ENCODE measurements at regions not wholly inside any gene's neighbourhood (a gene's known extent, or its start where the extent isn't known, plus 50 kb on each side); places are given as distances from the start of the nearest gene placed in this dataset.
"Not testable (repeated sequence)": the region's sequence is repeated elsewhere in the genome, so short reads cannot be mapped to it uniquely, and the experiment has no call there.

DNA sequence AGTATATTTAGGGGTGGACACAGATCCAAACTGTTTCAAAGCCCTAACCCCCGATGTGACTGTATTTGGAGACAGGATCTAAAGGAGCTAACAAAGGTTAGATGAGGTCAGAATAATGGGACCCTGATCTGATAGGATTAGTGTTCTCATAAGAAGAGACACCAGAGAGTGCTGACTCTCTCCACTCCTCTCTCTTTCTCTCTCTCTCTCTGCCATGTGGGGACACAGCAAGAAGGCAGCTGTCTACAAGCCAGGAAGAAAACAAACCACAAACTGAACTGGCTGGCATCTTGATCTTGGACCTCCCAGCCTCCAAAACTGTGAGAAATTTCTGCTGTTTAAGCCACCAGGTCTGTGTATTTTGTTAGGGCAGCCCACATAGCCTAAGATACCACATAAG lies 84.7 kb upstream of the KDM7A start:
- peaks cover 9% of the 10 kb centered on the region for H3K9me3 Mint-ChIP-seq
- H3K4me3 Mint-ChIP-seq: no peak overlapping the region
- TF ChIP-seq, protein P1, sequence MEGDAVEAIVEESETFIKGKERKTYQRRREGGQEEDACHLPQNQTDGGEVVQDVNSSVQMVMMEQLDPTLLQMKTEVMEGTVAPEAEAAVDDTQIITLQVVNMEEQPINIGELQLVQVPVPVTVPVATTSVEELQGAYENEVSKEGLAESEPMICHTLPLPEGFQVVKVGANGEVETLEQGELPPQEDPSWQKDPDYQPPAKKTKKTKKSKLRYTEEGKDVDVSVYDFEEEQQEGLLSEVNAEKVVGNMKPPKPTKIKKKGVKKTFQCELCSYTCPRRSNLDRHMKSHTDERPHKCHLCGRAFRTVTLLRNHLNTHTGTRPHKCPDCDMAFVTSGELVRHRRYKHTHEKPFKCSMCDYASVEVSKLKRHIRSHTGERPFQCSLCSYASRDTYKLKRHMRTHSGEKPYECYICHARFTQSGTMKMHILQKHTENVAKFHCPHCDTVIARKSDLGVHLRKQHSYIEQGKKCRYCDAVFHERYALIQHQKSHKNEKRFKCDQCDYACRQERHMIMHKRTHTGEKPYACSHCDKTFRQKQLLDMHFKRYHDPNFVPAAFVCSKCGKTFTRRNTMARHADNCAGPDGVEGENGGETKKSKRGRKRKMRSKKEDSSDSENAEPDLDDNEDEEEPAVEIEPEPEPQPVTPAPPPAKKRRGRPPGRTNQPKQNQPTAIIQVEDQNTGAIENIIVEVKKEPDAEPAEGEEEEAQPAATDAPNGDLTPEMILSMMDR (IDR thresholded peaks at IDR 0.05): no peak
- H3K27ac Mint-ChIP-seq: no peak overlapping the region
- DNase-seq: no peak
- peaks cover 35% of the 10 kb centered on the region for H3K27me3 Mint-ChIP-seq (ENCODE audit: insufficient read depth)
- peaks cover 4% of the 10 kb centered on the region; the same call in 1 of the 2 replicates for H3K36me3 Mint-ChIP-seq (ENCODE audit: low read depth)
- H3K4me1 Mint-ChIP-seq (ENCODE audit: low read depth): no peaks in the 10 kb centered on the region

DNA sequence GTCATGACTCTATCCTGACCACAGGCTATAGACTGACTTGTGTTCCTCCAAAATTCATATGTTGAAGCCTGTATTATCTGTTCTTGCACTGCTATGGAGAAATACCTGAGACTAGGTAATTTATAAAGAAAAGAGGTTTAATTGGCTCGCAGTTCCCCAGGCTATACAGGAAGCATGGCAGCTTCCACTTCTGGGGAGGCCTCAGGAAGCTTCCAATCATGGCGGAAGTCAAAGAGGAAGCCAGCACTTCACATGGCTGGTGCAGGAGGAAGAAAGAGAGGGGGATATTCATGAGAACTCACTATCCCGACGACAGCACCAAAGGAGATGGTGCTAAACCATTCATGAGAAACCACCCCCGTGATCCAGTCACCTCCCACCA lies 84.3 kb upstream of the KDM7A start:
- H3K27me3 Mint-ChIP-seq (ENCODE audit: insufficient read depth): peaks cover 35% of the 10 kb centered on the region
- no peak overlapping the region for H3K27ac Mint-ChIP-seq
- DNase-seq: no peak
- TF ChIP-seq, protein P1 (IDR thresholded peaks at IDR 0.05): no peak
- H3K36me3 Mint-ChIP-seq (ENCODE audit: low read depth): peaks cover 4% of the 10 kb centered on the region; the same call in 1 of the 2 replicates
- no peaks in the 10 kb centered on the region for H3K4me1 Mint-ChIP-seq (ENCODE audit: low read depth)
- H3K4me3 Mint-ChIP-seq: no peak overlapping the region
- peaks cover 9% of the 10 kb centered on the region for H3K9me3 Mint-ChIP-seq

DNA sequence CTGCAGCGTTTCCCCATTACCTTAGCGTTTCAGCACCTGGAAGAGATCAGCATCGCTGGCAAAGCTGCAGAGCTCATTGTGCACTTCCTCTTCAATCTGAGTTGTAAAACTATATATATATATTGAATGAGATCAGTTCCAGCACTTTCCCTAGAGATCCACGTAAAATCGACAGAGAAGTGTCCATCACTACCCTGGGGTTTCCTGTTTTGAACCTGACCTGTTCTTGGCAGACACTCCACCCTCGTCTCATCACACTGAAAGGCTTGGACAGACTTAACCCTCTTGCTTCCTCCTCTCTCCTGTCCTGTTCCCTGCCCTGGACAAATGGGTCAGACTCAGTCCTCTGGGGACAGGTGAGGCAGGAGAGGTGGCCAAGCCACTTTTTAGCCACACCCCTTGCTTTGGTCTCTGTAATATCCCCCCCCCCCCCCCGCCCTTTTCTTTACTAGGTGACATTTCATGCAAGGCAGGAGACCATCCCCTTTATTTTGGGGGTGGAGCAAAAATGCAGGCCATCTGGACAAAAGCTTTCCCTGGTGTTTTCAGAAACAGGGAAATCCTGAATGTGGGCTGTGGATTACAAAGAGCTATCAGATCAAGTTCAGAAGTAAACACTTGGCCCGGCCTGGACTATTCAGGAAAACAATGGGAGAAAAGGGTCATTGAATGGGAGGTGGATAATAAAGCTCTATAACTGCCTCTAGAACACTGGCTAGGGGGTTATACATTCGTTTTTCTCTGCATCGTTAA lies 83.7 kb upstream of the KDM7A start:
- H3K27ac Mint-ChIP-seq: no peak overlapping the region
- DNase-seq: no peak
- peaks cover 9% of the 10 kb centered on the region for H3K9me3 Mint-ChIP-seq
- peaks cover 35% of the 10 kb centered on the region for H3K27me3 Mint-ChIP-seq (ENCODE audit: insufficient read depth)
- H3K4me1 Mint-ChIP-seq (ENCODE audit: low read depth): no peaks in the 10 kb centered on the region
- H3K36me3 Mint-ChIP-seq (ENCODE audit: low read depth): peaks cover 4% of the 10 kb centered on the region; the same call in 1 of the 2 replicates
- no peak overlapping the region for H3K4me3 Mint-ChIP-seq
- TF ChIP-seq, protein P1 (IDR thresholded peaks at IDR 0.05): no peak

DNA sequence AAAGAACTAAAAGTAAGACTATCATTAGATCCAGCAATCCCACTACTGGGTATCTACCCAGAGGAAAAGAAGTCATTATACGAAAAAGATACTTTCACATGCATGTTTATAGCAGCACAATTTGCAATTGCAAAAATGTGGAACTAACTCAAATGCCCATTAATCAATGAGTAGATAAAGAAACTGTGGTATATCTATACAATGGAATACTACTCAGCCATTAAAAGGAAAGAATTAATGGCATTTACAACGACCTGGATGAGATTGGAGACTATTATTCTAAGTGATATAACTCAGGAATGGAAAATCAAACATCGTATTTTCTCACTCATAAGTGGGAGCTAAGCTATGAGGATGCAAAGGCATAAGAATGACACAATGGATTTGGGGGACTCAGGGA lies 80.5 kb upstream of the KDM7A start:
- H3K4me3 Mint-ChIP-seq; H3K36me3 Mint-ChIP-seq (ENCODE audit: low read depth); H3K9me3 Mint-ChIP-seq; DNase-seq; H3K27ac Mint-ChIP-seq: not testable (repeated sequence)
- Mint-ChIP-seq H3K4me1 (ENCODE audit: low read depth) (peaks cover 14% of the 10 kb centered on the region), H3K27me3 (ENCODE audit: insufficient read depth) (peaks cover 27% of the 10 kb centered on the region)

DNA sequence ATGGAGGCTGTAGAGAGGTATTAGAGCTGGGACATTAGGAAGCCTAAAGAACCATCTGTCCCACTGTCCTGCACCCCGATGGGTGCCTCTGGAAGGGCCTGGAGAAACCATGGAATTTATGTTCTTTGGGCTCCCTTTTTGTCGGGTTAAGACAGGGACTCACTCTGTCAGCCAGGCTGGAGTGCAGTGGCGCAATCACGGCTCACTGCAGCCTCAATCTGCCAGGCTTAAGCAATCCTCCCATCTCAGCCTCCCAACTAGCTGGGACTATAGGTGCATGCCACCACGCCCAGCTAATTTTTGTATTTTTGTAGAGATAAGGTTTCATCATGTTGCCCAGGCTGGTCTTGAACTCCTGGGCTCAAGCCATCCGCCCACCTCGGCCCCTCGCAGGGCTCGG lies 78.2 kb upstream of the KDM7A start:
- peaks cover 16% of the 10 kb centered on the region for H3K27me3 Mint-ChIP-seq (ENCODE audit: insufficient read depth)
- not testable (repeated sequence) for DNase-seq; H3K4me3 Mint-ChIP-seq; H3K27ac Mint-ChIP-seq; H3K9me3 Mint-ChIP-seq; H3K36me3 Mint-ChIP-seq (ENCODE audit: low read depth)
- H3K4me1 Mint-ChIP-seq (ENCODE audit: low read depth): peaks cover 14% of the 10 kb centered on the region

DNA sequence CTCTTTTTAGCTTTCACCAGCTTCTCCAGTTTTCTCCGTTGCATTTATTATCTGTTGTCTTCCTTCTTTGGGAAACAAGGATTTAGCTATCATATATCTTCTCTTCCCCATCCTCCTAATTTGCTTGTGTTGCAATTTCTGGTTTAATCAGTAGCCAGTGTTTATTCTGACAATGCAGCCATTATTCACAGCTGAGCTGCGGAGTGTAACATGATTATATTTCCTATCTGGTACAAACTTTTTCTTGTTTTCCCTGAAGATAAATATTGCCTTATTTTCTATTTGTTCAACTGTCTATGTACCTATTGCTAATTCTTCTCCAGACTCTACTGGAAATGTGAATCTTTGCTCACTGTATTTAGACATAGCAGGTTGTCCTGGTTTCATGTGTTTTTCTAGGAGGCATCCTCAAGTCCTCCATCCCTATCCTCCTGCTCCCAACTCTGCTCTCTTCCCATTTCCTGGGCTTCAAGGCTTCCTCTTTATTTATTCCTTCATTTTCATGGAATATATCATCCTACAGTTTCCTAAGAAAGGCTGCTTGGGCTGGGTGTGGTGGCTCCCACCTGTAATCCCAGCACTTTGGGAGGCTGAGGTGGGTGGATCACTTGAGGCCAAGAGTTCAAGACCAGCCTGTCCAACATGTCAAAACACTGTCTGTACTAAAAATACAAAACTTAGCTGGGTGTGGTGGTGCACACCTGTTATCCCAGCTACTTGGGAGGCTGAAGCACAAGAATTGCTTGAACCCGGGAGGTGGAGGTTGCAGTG lies 72.4 kb upstream of the KDM7A start:
- no peak for DNase-seq
- Mint-ChIP-seq H3K27ac (no peak overlapping the region), H3K4me3 (no peak overlapping the region), H3K27me3 (ENCODE audit: insufficient read depth) (peaks cover 22% of the 10 kb centered on the region), H3K9me3 (no peaks in the 10 kb centered on the region), H3K36me3 (ENCODE audit: low read depth) (no peaks in the 10 kb centered on the region), H3K4me1 (ENCODE audit: low read depth) (peaks cover 14% of the 10 kb centered on the region)
- TF ChIP-seq, protein P1 (IDR thresholded peaks at IDR 0.05): no peak
